GM18858 (cell line): ENCODE measurements at regions not wholly inside any gene's neighbourhood (a gene's known extent, or its start where the extent isn't known, plus 50 kb on each side); places are given as distances from the start of the nearest gene placed in this dataset.

ENCODE experiments used
- ATAC-seq: cut with Tn5 transposase; IDR thresholded peaks from one replicate; pipeline ENCODE4 v1.9.1; 2021; ENCODE audit not compliant: unreplicated experiment

DNA sequence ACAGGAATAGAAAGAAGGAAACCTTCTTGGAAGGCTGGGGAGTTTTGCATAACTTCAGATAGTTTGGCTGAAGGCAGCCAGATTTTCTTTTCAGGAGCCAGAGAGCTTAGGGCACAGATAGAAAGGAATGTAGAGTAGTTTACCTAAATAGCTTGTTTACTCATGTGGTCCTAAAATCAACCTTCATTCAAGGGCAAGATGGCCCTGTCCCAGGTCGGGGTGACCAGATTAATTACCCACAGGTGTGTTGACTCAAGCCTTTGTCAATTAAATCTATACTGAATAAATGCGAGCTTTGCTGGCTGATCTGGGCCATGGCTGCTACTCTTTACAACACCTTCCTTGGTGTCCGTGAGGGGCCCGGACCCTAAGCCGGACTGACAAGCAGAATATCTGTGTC lies 792.0 kb upstream of the MAN1A1 start:
- no peak for ATAC-seq

DNA sequence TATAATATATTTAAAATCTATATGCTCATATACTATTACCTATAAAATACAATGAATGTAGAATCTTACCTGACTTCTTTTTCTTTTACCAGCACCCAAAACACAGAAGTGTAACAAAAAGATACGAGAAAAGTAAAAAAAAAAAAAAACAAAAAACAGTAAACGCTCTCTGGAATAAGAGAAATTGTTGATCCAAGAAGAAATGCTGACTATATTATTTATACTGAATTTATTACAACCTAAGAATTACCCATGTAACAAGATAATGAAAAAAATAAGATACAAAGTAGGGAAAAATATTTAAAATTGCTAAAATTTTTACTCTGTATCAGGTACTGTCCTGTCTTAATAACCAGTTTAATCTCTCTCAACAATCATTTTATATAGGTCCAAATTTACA lies 787.9 kb upstream of the MAN1A1 start:
- ATAC-seq = no peak

GRCh38 chr6:120129228-120129627 lies 779.7 kb upstream of the MAN1A1 start:
- no peak for ATAC-seq

- ATAC-seq = no peak
These were observed 772.8 kb upstream of the MAN1A1 start for GRCh38 chr6:120122401-120122800.

- ATAC-seq = peak; percentile 42
These were observed 766.8 kb upstream of the MAN1A1 start for GRCh38 chr6:120116343-120116742.

DNA sequence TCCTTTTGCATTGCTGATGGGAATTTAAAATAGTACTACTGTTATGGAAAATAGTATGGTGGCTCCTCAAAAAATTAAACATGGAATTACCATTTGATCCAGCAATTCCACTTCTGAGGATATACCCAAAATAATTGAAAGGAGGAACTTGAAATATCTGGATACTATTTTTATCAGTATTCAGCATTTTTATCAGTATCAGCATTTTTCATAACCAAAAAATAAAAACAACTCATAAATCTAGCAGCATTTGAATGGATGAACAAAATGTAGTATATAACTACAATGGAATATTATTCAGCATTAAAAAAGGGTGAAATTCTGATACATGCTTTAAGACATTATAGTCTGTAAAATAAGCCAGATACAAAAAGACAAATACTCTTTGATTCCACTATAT lies 763.4 kb upstream of the MAN1A1 start:
- no peak for ATAC-seq

DNA sequence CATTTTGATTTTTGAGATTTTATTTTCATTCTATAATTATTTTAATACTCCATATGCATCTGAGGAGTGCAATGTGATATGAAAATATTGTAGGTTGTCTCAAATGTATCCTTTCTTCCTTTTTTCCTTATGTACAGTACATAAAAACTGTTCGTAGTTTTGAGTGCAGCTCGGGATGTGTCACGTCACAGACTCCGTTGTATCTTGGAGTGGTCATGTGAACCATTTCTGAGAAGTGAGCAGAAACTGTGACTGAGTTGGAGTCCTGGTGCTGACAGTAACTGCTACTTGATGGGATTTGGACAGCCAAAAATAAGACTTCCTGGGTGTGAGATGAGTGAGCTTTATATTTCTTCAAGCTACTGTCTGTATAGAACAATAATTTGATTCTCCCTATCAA lies 761.4 kb upstream of the MAN1A1 start:
- ATAC-seq = no peak

- ATAC-seq = no peak
These were observed 758.7 kb upstream of the MAN1A1 start for GRCh38 chr6:120108061-120108795.

DNA sequence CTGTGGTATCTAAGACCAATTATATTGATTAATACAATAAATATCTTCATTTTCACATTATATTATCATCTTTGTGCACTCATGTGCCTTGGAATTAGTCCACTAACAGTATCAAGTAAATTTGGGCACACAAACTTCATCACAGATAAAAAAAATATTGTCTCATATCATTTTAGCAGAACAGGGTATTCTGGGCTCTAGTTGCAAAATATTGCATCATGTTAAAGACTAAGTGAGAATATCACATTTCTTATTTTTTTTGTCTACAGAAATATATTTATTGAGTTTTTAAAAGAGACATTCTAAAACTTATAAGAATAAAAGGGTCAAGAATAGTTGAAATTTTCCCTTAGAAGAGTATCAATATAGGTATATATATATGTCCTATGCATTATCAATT lies 754.1 kb upstream of the MAN1A1 start:
- ATAC-seq = no peak

DNA sequence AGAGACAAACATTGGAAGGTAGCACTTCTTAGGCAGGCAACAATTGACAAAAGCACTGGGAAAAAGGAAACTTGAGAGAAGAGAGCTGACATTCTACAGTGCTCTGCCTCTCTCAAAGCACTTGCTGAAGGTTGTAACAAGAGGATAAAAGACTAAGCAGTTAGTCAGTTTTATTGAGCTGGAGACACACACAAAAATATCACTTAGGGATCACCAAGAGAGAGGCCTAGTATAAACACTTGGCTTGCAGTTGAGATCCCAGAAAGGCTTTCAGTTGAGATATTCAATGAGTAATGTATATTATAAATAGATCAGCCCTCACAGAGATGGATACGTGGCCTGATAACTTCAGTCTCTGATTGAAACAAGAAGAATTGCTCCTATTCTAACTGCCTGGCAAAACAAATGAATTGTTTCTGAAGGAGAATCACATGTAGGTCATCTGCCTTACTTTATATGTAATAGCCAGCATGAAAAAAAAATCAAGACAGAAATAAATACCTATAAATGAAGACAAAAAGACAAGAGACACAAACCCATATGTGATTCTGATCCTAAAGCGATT lies 747.2 kb upstream of the MAN1A1 start:
- ATAC-seq = no peak

DNA sequence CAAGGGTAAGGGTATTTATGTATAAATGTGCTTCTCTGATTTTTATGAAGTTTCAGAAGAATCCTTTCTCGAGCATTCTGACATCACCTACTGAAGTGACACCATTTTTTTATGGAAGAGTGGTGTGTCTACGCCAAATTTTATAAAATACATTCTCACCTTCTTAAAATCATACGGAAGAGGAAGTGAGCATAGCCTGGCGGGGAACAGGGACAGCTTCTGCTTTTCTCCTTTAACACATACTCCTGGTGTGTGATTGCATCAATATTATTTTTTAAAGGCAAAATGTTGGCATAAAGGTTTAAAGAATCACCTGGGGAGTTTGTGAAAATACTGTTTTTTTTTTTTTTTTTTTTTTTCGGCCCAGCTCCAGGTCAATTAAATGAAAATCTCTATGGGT lies 733.6 kb upstream of the MAN1A1 start:
- ATAC-seq = no peak

- no peak for ATAC-seq
These were observed 727.9 kb upstream of the MAN1A1 start for GRCh38 chr6:120077489-120077888.

DNA sequence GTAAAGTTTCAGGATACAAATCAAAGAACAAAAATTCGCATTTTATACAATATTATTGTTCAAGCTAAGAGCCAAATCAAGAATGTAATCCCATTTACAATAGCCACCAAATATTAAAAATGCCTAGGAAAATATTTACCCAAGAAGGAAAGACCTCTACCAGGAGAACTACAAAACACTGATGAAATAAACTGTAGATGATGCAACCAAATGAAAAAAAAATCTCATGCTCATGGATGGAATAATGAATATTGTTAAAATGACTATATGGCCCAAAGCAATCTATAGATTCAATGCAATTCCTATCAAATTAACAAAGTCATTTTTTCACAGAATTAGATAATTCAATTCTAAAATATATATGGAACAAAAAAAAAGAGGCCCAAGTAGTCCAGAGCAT lies 708.8 kb upstream of the MAN1A1 start:
- no peak for ATAC-seq

DNA sequence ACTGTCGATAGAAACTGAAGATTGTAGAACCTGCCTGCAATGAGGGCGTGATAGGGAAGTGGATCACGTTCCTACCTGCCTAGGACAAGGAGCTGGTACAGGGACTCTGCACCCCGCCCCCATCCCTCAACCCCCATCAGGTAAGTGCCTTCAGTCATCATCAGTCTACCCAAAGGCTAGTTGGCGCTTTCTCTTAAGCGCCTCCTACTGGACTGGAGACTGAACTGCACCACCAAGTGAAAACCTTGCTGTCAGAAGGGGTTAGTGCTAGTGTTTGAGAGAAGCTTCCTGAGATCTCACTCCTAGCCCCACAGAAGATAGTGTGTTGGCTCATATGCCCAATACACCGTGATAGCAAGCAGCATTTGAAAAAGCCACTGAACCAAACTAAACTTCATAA lies 706.5 kb upstream of the MAN1A1 start:
- peak; percentile 67 for ATAC-seq

DNA sequence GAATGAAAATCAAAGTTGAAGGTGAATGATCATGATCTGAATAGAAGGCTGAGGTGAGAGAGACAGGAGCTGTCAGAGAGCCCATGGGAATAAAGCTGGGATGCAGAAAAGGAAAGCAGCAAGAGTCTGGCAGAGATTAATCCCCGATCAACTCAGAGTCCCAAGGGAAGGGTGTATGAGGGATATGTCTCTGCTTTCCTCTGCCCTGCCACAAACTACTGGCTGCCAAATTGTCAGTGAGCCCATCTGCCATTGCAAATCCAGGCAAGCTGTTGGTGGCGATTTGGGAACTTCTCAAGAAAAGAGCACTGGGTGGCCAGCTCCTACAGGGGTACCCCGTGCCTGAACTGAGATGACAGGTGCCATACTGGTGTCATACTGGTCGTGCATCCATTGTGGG lies 705.5 kb upstream of the MAN1A1 start:
- ATAC-seq = no peak

GRCh38 chr6:120039664-120040063 lies 690.1 kb upstream of the MAN1A1 start:
- ATAC-seq = no peak

DNA sequence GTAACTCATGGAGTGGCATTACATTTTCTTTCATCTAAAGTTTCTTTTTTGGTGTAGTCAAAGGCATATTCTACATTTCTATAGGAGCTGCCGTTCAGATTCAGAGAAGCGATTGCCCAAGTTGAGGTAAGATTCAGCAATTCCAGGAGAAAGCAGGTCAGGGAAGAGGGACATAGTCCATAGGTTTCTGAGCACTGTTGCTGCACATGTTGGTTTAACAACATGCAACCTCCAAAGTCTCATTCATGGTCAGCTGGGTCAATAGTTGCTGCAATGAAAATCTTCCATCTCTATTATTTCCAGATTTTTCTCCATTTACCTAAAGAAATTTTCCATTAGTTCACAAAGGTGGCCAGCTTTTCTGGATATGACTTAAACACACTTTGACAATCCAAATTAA lies 682.3 kb upstream of the MAN1A1 start:
- no peak for ATAC-seq

DNA sequence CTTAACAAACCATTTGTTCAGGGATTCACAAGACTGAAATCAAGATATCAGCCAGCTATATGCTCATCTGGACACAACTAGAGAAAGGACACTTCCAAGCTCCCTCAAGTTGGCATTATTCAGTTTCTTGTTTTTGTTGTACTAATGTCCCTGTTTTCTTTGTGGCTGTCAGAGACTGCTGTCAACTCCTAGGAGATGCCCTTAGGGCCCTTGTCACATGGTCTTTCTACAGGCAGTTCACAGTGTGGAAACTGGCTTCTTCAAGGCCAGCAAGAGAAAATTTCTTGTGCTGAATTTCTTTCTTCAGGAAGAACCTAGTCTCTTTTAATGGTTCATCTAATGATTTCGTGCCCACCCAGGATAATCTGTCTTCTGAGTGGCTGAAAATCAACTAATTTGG lies 677.2 kb upstream of the MAN1A1 start:
- ATAC-seq = no peak

DNA sequence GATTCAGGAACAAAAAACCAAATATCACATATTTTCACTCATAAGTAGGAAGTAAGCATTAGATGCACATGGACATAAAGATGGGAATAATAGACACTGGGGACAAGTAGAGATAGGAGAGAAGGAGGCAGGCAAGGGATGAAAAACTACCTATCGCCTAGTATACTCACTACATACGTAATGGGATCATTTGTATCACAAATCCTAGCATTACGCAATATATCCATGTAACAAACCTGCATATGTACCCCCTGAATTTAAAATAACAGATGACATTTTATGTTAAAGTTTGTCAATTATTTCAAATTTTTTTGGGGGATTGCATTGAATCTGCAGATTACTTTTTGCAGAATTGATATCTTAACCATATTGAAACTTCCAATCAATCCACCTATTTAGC lies 660.5 kb upstream of the MAN1A1 start:
- ATAC-seq = no peak

DNA sequence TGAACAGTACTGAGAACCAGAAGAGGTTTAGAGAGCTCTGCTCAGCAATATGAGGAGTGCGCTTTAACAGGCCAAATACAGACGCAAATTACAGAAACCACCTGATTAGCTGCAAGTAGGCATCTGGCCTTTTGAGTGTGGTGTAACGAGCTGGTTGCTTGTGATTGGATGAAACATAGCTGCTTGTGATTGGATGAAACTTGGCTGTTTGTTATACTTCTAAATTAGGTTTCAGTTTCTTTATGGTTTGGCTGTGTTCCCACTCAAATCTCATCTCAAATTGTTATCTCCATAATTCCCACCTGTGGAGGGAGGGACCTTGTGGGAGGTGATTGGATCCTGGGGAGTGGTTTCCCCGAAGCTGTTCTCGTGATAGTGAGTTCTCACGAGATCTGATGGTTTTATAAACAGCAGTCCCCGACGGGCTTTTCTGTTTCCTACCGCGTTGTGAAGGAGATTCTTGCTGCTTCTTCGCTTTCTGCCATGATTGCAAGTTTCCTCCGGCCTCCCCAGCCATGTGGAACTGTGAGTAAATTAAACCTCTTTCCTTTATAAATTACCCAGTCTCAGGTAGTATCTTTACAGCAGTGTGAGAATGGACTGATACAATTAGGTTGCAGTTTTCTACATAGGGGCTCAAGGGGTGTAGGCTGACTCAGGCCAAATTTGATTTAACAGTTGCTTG lies 655.9 kb upstream of the MAN1A1 start:
- peak; percentile 59 for ATAC-seq

- ATAC-seq = no peak
These were observed 637.5 kb upstream of the MAN1A1 start for GRCh38 chr6:119986934-119987549.
